ENCODE measurements at regions not wholly inside any gene's neighbourhood (a gene's known extent, or its start where the extent isn't known, plus 50 kb on each side); places are given as distances from the start of the nearest gene placed in this dataset.

DNA sequence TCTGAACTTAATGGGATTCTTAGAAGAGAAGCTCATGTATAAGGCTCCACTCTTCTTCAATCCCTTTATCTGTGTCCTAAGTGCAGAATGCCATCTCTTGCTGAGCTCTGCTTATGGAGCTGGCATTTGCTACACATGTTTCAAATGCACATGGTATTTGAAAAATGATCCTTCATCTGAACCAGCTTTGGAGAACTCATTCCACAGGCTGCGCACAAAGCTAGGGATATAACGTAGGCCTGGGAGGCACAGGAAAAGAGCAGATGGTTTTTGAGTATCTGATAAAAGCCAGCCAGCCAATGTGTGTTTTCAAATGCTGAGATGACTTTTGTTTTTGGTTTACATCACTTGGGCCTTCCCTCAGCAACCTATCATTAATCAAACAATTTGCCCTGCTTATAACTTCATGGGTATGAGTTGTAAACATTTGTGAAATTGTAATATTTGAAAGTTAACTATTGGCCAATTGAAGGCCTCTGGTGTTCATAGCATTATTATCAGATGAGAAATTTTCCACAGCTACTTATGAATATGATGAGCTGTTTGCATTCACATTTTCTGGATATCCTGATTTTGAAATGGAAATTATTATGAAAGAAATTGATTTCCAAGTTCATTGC, 729.0 kb downstream of the FGF9 start:
- TF ChIP-seq, protein P1, sequence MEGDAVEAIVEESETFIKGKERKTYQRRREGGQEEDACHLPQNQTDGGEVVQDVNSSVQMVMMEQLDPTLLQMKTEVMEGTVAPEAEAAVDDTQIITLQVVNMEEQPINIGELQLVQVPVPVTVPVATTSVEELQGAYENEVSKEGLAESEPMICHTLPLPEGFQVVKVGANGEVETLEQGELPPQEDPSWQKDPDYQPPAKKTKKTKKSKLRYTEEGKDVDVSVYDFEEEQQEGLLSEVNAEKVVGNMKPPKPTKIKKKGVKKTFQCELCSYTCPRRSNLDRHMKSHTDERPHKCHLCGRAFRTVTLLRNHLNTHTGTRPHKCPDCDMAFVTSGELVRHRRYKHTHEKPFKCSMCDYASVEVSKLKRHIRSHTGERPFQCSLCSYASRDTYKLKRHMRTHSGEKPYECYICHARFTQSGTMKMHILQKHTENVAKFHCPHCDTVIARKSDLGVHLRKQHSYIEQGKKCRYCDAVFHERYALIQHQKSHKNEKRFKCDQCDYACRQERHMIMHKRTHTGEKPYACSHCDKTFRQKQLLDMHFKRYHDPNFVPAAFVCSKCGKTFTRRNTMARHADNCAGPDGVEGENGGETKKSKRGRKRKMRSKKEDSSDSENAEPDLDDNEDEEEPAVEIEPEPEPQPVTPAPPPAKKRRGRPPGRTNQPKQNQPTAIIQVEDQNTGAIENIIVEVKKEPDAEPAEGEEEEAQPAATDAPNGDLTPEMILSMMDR (IDR thresholded peaks at IDR 0.05): no peak
- TF ChIP-seq EZH2 (IDR thresholded peaks at IDR 0.05; ENCODE audit: borderline replicate concordance, insufficient read depth, low read depth, low read length, poor library complexity, severe bottlenecking): no peak

All from B cell (primary cell).